HCT116 (cell line): ENCODE measurements at regions not wholly inside any gene's neighbourhood (a gene's known extent, or its start where the extent isn't known, plus 50 kb on each side); places are given as distances from the start of the nearest gene placed in this dataset.

Experiments
- ATAC-seq: fragments of 200-7000 bp; cut with Tn5 transposase; 2 replicates; pipeline ENCODE4 v1.9.1; 2020; ENCODE audit warnings: mild to moderate bottlenecking, moderate library complexity
- BruUV-seq: library from RNA; stranded (reverse); fragments of 400-500 nt; replicated peaks from 2 replicates; lab custom pipeline; 2021; lab: Mats Ljungman, UMichigan
- CTCF ChIA-PET: fragments of 300-600 bp; sonication (Branson Sonifier 250); formaldehyde crosslinking; loops from one replicate; lab custom pipeline; 2021; ENCODE audit warnings: antibody characterized with exemption; lab: Charles Lee
- POLR2A ChIA-PET: fragments of 300-600, 350-600 bp; sonication (Branson Sonifier 250); formaldehyde crosslinking; loops from one replicate; lab custom pipeline; 2021; ENCODE audit warnings: antibody characterized with exemption; lab: Charles Lee
- RAD21 ChIA-PET, 2 experiments: fragments of 300-600 bp; sonication (Branson Sonifier 250); formaldehyde crosslinking; loops; one replicate each; lab custom pipeline; 2023; ENCODE audit warnings: low total read pairs in 2 of 2; ENCODE audit not compliant: uncharacterized antibody in 2 of 2, unreplicated experiment in 2 of 2, low non-redundant PET in 1 of 2; lab: Charles Lee
- DNase-seq: peaks from one replicate; pipeline ENCODE4 v3.0.0-alpha.2; 2010; ENCODE audit warnings: low read depth, low spot score
- H2AFZ ChIP-seq: fragments of 200-600 bp; shearing (Covaris generic), sonication (generic); 2 replicates; pipeline ENCODE4 v1.6.1; 2017; ENCODE audit warnings: low read depth, mixed run types, mixed read lengths, antibody characterized with exemption, low read length; ENCODE audit not compliant: poor library complexity, severe bottlenecking
- H3K27ac ChIP-seq: 2 replicates; pipeline ENCODE4 v1.5.1; 2012; ENCODE audit warnings: low read depth, low read length
- H3K27me3 ChIP-seq: fragments of 200-600 bp; sonication (generic); 2 replicates; pipeline ENCODE4 v1.6.1; 2016; ENCODE audit warnings: mixed run types, low read length, mixed read lengths; ENCODE audit not compliant: insufficient read depth
- H3K36me3 ChIP-seq, 2 experiments: fragments of 200-500 bp in 1 of 2; fragments of 200-600 bp in 1 of 2; sonication (Bioruptor generic) in 1 of 2; sonication (generic) in 1 of 2; 2 replicates each; pipeline versions ENCODE4 v1.5.1 to v1.6.1; 2014 to 2016; ENCODE audit warnings: low read length in 2 of 2, inconsistent platforms in 1 of 2, mixed read lengths in 1 of 2, mixed run types in 1 of 2; ENCODE audit not compliant: insufficient read depth in 2 of 2, control insufficient read depth in 1 of 2
- H3K4me1 ChIP-seq, 2 experiments: fragments of 200-600 bp in 1 of 2; sonication (generic) in 1 of 2; 2 replicates each; pipeline versions ENCODE4 v1.5.1 to v1.6.1; 2012 to 2017; ENCODE audit warnings: low read length in 2 of 2, inconsistent platforms in 1 of 2, mild to moderate bottlenecking in 1 of 2, mixed read lengths in 1 of 2, mixed run types in 1 of 2, moderate library complexity in 1 of 2; ENCODE audit not compliant: insufficient read depth in 2 of 2, control insufficient read depth in 1 of 2
- H3K4me2 ChIP-seq: fragments of 200-600 bp; sonication (generic); 2 replicates; pipeline ENCODE4 v1.6.1; 2017; ENCODE audit warnings: mixed run types, low read length, mixed read lengths
- H3K4me3 ChIP-seq, 2 experiments: fragments of 200-600 bp in 1 of 2; sonication (generic) in 1 of 2; replicated peaks in 1 of 2; 2 replicates each; pipeline ENCODE4 v1.5.1; 2011 to 2016; ENCODE audit warnings: low read length in 2 of 2, control low read depth in 1 of 2, low read depth in 1 of 2, mild to moderate bottlenecking in 1 of 2, mixed read lengths in 1 of 2, mixed run types in 1 of 2
- H3K79me2 ChIP-seq: fragments of 200-600 bp; sonication (generic); 2 replicates; pipeline ENCODE4 v1.6.1; 2017; ENCODE audit warnings: mild to moderate bottlenecking, mixed run types, low read length, moderate library complexity, mixed read lengths; ENCODE audit not compliant: insufficient read depth
- H3K9ac ChIP-seq: fragments of 200-600 bp; sonication (generic); 2 replicates; pipeline ENCODE4 v1.6.1; 2016; ENCODE audit warnings: low read length, mixed read lengths
- H3K9me2 ChIP-seq: fragments of 200-600 bp; sonication (generic), shearing (Covaris generic); 2 replicates; pipeline ENCODE4 v1.6.1; 2017; ENCODE audit warnings: mixed run types, mild to moderate bottlenecking, moderate library complexity; ENCODE audit not compliant: insufficient read depth
- H3K9me3 ChIP-seq, 2 experiments: fragments of 200-500 bp in 1 of 2; fragments of 200-600 bp in 1 of 2; sonication (Bioruptor generic) in 1 of 2; sonication (generic) in 1 of 2; 2 replicates each; pipeline ENCODE4 v1.6.1; 2014 to 2017; ENCODE audit warnings: low read length in 2 of 2, mixed read lengths in 2 of 2, inconsistent platforms in 1 of 2, low read depth in 1 of 2, mild to moderate bottlenecking in 1 of 2, mixed run types in 1 of 2, moderate library complexity in 1 of 2; ENCODE audit not compliant: control insufficient read depth in 1 of 2, insufficient read depth in 1 of 2
- H4K20me1 ChIP-seq: fragments of 200-600 bp; sonication (generic), shearing (Covaris generic); 2 replicates; pipeline ENCODE4 v1.6.1; 2017; ENCODE audit warnings: mixed run types, mild to moderate bottlenecking, moderate library complexity; ENCODE audit not compliant: insufficient read depth
- ELF1 ChIP-seq: IDR thresholded peaks from 2 replicates; pipeline ENCODE4 v1.6.1; 2012; ENCODE audit warnings: low read depth, borderline replicate concordance
- EZH2 ChIP-seq: fragments of 200-600 bp; sonication (generic); IDR thresholded peaks from 2 replicates; pipeline ENCODE4 v1.6.1; 2017; ENCODE audit warnings: antibody characterized with exemption, mixed run types
- EZH2phosphoT487 ChIP-seq: fragments of 200-600 bp; IDR thresholded peaks from 2 replicates; pipeline ENCODE4 v1.6.1; 2018; ENCODE audit warnings: antibody characterized with exemption, borderline replicate concordance
- FOSL1 ChIP-seq: IDR thresholded peaks from 2 replicates; pipeline ENCODE4 v1.6.1; 2012; ENCODE audit warnings: low read depth
- MAX ChIP-seq: IDR thresholded peaks from 2 replicates; pipeline ENCODE4 v1.6.1; 2012
- POLR2A ChIP-seq: IDR thresholded peaks from 2 replicates; pipeline ENCODE4 v1.7.0; 2011; ENCODE audit warnings: borderline replicate concordance; ENCODE audit not compliant: insufficient read depth, insufficient read length; ENCODE audit errors: extremely low read depth
- POLR2AphosphoS5 ChIP-seq: IDR thresholded peaks from 2 replicates; pipeline ENCODE4 v1.6.1; 2011; ENCODE audit warnings: mild to moderate bottlenecking, low read depth, low read length, moderate library complexity
- RAD21 ChIP-seq: IDR thresholded peaks from 2 replicates; pipeline ENCODE4 v1.6.1; 2012; ENCODE audit warnings: low read depth, mild to moderate bottlenecking
- SIN3A ChIP-seq: IDR thresholded peaks from 2 replicates; pipeline ENCODE4 v1.6.1; 2012; ENCODE audit warnings: low read depth
- SP1 ChIP-seq: IDR thresholded peaks from 2 replicates; pipeline ENCODE4 v1.6.1; 2012; ENCODE audit warnings: low read depth
- SRF ChIP-seq: IDR thresholded peaks from 2 replicates; pipeline ENCODE4 v1.6.1; 2012; ENCODE audit warnings: low read depth
- ZFX ChIP-seq: fragments of 450-650 bp; IDR thresholded peaks from 2 replicates; pipeline ENCODE4 v1.6.1; 2017
- intact Hi-C: fragments of 100-400 bp; cut with micrococcal nuclease; formaldehyde crosslinking; loops from 2 replicates; pipeline ENCODE4 v1.10.0; 2022
- TF ChIP-seq, protein P1 (sequence below): IDR thresholded peaks from 2 replicates; pipeline ENCODE4 v1.6.1; 2012; ENCODE audit warnings: low read depth
- TF ChIP-seq, protein P2 (sequence below): IDR thresholded peaks from 2 replicates; pipeline ENCODE4 v1.6.1; 2012

GRCh38 chr1:98498651-98499050, 162.9 kb upstream of the SNX7 start:
- TF ChIP-seq MAX (no peak), SP1 (no peak), EZH2 (no peak), POLR2AphosphoS5 (no peak), ZFX (no peak), POLR2A (no peak), SRF (no peak), FOSL1 (no peak), ELF1 (no peak), SIN3A (no peak), RAD21 (no peak), EZH2phosphoT487 (no peak)
- TF ChIP-seq, protein P1, sequence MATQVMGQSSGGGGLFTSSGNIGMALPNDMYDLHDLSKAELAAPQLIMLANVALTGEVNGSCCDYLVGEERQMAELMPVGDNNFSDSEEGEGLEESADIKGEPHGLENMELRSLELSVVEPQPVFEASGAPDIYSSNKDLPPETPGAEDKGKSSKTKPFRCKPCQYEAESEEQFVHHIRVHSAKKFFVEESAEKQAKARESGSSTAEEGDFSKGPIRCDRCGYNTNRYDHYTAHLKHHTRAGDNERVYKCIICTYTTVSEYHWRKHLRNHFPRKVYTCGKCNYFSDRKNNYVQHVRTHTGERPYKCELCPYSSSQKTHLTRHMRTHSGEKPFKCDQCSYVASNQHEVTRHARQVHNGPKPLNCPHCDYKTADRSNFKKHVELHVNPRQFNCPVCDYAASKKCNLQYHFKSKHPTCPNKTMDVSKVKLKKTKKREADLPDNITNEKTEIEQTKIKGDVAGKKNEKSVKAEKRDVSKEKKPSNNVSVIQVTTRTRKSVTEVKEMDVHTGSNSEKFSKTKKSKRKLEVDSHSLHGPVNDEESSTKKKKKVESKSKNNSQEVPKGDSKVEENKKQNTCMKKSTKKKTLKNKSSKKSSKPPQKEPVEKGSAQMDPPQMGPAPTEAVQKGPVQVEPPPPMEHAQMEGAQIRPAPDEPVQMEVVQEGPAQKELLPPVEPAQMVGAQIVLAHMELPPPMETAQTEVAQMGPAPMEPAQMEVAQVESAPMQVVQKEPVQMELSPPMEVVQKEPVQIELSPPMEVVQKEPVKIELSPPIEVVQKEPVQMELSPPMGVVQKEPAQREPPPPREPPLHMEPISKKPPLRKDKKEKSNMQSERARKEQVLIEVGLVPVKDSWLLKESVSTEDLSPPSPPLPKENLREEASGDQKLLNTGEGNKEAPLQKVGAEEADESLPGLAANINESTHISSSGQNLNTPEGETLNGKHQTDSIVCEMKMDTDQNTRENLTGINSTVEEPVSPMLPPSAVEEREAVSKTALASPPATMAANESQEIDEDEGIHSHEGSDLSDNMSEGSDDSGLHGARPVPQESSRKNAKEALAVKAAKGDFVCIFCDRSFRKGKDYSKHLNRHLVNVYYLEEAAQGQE = no peak
- TF ChIP-seq, protein P2, sequence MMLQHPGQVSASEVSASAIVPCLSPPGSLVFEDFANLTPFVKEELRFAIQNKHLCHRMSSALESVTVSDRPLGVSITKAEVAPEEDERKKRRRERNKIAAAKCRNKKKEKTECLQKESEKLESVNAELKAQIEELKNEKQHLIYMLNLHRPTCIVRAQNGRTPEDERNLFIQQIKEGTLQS = no peak
- Histone ChIP-seq H3K27ac (no peak overlapping the region), H3K79me2 (no peaks in the 10 kb centered on the region), H2AFZ (no peak overlapping the region), H3K4me1 (no peaks in the 10 kb centered on the region), H4K20me1 (no peaks in the 10 kb centered on the region), H3K4me3 (no peak overlapping the region), H3K4me2 (no peak overlapping the region), H3K27me3 (no peaks in the 10 kb centered on the region), H3K9ac (no peak overlapping the region), H3K36me3 (no peaks in the 10 kb centered on the region), H3K9me2 (no peaks in the 10 kb centered on the region), H3K9me3 (no peaks in the 10 kb centered on the region)
- ATAC-seq (no peak), DNase-seq (no peak)
- ChIA-PET POLR2A (no interaction called here), RAD21 (no interaction called here), CTCF (no interaction called here)
- intact Hi-C loops = no loop called here
- no TSS peak for BruUV-seq
